Activated T-helper 17 cell treated with anti-CD3 and anti-CD28 coated beads, Interleukin-2, amount 50 U/mL, for 72 hours (primary cell): ENCODE measurements at regions not wholly inside any gene's neighbourhood (a gene's known extent, or its start where the extent isn't known, plus 50 kb on each side); places are given as distances from the start of the nearest gene placed in this dataset.

ENCODE experiments used
- ATAC-seq: fragments of 150-1000 bp; cut with Tn5 transposase; replicated peaks from 2 replicates; pipeline ENCODE4 v1.10.0; 2021; ENCODE audit warnings: mild to moderate bottlenecking, moderate library complexity
- H3K27ac Mint-ChIP-seq: one replicate; pipeline ENCODE4 v1.8.0; 2022; ENCODE audit warnings: mixed read lengths
- H3K27me3 Mint-ChIP-seq: one replicate; pipeline ENCODE4 v1.8.0; 2022; ENCODE audit warnings: mixed read lengths
- H3K36me3 Mint-ChIP-seq: one replicate; pipeline ENCODE4 v1.8.0; 2022; ENCODE audit warnings: low read depth, mild to moderate bottlenecking, mixed read lengths
- H3K4me1 Mint-ChIP-seq: one replicate; pipeline ENCODE4 v1.8.0; 2022; ENCODE audit warnings: mixed read lengths
- H3K4me3 Mint-ChIP-seq: one replicate; pipeline ENCODE4 v1.8.0; 2022; ENCODE audit warnings: mild to moderate bottlenecking, mixed read lengths
- H3K9me3 Mint-ChIP-seq: one replicate; pipeline ENCODE4 v1.8.0; 2022; ENCODE audit warnings: mixed read lengths

- ATAC-seq = no peak
- Mint-ChIP-seq H3K27me3 (no peaks in the 10 kb centered on the region), H3K27ac (no peak overlapping the region), H3K36me3 (no peaks in the 10 kb centered on the region), H3K4me1 (peaks cover 20% of the 10 kb centered on the region), H3K9me3 (no peaks in the 10 kb centered on the region), H3K4me3 (no peak overlapping the region)
Measured at GRCh38 chr5:149441986-149442385, 62.9 kb upstream of the IL17B start.

GRCh38 chr5:149441194-149441753 lies 62.2 kb upstream of the IL17B start:
- ATAC-seq = no peak
- H3K27me3 Mint-ChIP-seq = no peaks in the 10 kb centered on the region
- no peak overlapping the region for H3K4me3 Mint-ChIP-seq
- H3K4me1 Mint-ChIP-seq = peaks cover 20% of the 10 kb centered on the region
- H3K36me3 Mint-ChIP-seq = no peaks in the 10 kb centered on the region
- H3K9me3 Mint-ChIP-seq = no peaks in the 10 kb centered on the region
- H3K27ac Mint-ChIP-seq = no peak overlapping the region

GRCh38 chr5:149439899-149440542 lies 60.9 kb upstream of the IL17B start:
- no peaks in the 10 kb centered on the region for H3K27me3 Mint-ChIP-seq
- H3K4me1 Mint-ChIP-seq = peaks cover 20% of the 10 kb centered on the region
- H3K9me3 Mint-ChIP-seq = no peaks in the 10 kb centered on the region
- H3K27ac Mint-ChIP-seq = peak overlapping the region; percentile 84
- peak; percentile 46 for ATAC-seq
- H3K4me3 Mint-ChIP-seq = peak overlapping the region; percentile 60
- no peaks in the 10 kb centered on the region for H3K36me3 Mint-ChIP-seq

- Mint-ChIP-seq H3K4me3 (no peak overlapping the region), H3K4me1 (peaks cover 20% of the 10 kb centered on the region), H3K36me3 (no peaks in the 10 kb centered on the region), H3K27me3 (no peaks in the 10 kb centered on the region), H3K27ac (no peak overlapping the region), H3K9me3 (no peaks in the 10 kb centered on the region)
- peak; percentile 47 for ATAC-seq
Measured at GRCh38 chr5:149438711-149439132, 59.6 kb upstream of the IL17B start.

GRCh38 chr5:149438281-149438680 lies 59.2 kb upstream of the IL17B start:
- Mint-ChIP-seq H3K4me3 (no peak overlapping the region), H3K27me3 (no peaks in the 10 kb centered on the region), H3K36me3 (no peaks in the 10 kb centered on the region), H3K27ac (no peak overlapping the region), H3K9me3 (no peaks in the 10 kb centered on the region), H3K4me1 (peaks cover 20% of the 10 kb centered on the region)
- ATAC-seq = no peak

DNA sequence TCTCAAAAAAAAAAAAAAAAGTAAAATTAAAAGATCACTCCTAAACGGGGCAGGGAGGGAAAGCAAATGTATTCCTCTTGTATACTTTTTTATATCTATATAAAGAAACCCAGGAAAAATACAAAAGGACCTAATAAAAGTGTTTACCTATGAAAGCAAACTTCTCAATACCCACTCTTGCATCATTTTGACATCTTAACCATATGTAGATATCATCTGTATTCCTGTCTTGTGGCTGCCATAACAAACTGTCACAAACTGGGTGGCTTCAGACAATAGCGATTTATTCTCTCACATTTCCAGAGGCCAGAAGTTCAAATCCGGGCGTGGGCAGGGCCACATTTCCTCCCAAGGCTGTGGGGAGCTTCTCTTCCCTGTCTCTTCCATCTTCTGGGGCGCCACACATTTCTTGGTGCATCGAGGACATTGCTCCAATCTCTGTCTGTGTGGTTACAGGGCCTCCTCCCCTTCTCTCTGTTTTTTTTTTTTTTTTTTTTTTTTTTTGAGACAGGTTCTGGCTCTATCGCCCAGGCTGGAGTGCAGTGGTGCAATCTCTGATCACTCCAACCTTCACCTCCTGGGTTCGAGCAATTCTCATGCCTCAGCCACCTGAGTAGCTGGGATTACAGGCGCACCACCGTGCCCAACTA lies 58.4 kb upstream of the IL17B start:
- Mint-ChIP-seq H3K36me3 (no peaks in the 10 kb centered on the region), H3K9me3 (no peaks in the 10 kb centered on the region), H3K27me3 (no peaks in the 10 kb centered on the region), H3K4me1 (peaks cover 19% of the 10 kb centered on the region), H3K4me3 (no peak overlapping the region), H3K27ac (no peak overlapping the region)
- no peak for ATAC-seq

DNA sequence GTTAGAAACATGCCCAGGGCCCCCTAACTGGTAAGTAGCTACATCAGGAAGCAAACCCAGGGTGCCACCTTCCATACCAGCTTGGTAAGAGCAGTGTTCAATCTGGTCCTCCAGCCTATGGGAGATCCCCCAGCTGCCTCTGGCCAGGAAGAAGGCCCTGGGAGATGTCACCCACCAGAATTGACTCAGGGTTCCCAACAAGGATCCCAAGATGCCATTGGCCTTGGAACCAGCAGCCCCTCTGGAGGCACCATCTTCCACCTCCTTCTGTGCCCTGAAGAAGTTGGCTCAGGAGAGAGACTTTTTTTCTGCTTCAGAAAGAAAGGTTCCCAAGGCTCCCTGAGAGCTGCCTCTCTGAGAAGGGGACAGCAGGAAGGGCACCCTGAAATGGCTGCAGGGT lies 56.6 kb upstream of the IL17B start:
- ATAC-seq = no peak
- Mint-ChIP-seq H3K9me3 (no peaks in the 10 kb centered on the region), H3K36me3 (no peaks in the 10 kb centered on the region), H3K27me3 (no peaks in the 10 kb centered on the region), H3K4me1 (peaks cover 21% of the 10 kb centered on the region), H3K27ac (no peak overlapping the region), H3K4me3 (no peak overlapping the region)

- Mint-ChIP-seq H3K27ac (no peak overlapping the region), H3K4me1 (peaks cover 17% of the 10 kb centered on the region), H3K4me3 (no peak overlapping the region), H3K36me3 (no peaks in the 10 kb centered on the region), H3K27me3 (no peaks in the 10 kb centered on the region), H3K9me3 (no peaks in the 10 kb centered on the region)
- ATAC-seq = no peak
Measured at GRCh38 chr5:149435015-149435376, 55.9 kb upstream of the IL17B start.

DNA sequence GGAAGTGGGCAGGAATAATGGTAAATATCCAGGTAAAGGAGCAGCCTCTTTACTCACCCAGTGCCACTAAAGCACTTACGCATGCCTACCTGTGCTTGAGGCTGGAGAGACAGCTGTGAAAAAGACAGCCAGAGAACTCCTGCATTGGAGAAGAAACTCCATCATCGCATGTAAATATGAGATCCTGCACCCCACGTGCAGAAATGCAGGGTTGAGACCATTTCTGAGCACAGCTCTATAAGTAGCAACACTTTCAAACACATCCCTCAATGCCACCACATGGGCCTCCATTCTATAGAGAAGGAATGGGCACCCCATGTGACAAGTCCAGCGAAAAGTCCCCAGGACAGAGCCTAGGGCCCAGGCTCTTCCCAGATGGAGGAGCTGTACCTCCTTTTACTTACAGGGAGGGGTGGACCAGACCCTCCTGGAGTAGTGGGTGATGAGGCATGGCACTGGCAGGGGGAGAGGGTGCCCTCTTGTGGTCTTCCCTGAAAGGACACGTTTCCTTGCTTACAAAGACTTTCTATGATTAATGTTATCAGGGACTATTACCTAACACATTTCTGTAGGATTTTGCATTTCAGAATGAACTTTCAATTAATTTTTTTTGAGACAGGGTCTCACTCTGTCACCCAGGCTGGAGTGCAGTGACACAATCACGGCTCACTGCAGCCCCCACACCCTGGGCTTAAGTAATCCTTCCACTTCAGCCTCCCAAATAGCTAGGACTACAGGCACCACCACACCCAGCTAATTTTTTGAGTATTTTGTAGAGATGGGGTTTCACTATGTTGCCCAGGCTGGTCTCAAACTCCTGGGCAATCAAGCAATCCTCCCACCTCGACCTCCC lies 55.3 kb upstream of the IL17B start:
- Mint-ChIP-seq H3K4me3 (no peak overlapping the region), H3K27me3 (no peaks in the 10 kb centered on the region), H3K9me3 (no peaks in the 10 kb centered on the region), H3K36me3 (no peaks in the 10 kb centered on the region), H3K4me1 (peaks cover 12% of the 10 kb centered on the region), H3K27ac (no peak overlapping the region)
- peak; percentile 54 for ATAC-seq

GRCh38 chr5:149433524-149434131 lies 54.5 kb upstream of the IL17B start:
- no peak for ATAC-seq
- Mint-ChIP-seq H3K27me3 (no peaks in the 10 kb centered on the region), H3K27ac (no peak overlapping the region), H3K4me3 (no peak overlapping the region), H3K4me1 (peaks cover 8% of the 10 kb centered on the region), H3K36me3 (no peaks in the 10 kb centered on the region), H3K9me3 (no peaks in the 10 kb centered on the region)

- no peaks in the 10 kb centered on the region for H3K27me3 Mint-ChIP-seq
- H3K36me3 Mint-ChIP-seq = no peaks in the 10 kb centered on the region
- ATAC-seq = no peak
- H3K27ac Mint-ChIP-seq = no peak overlapping the region
- H3K4me3 Mint-ChIP-seq = no peak overlapping the region
- H3K4me1 Mint-ChIP-seq = peaks cover 4% of the 10 kb centered on the region
- H3K9me3 Mint-ChIP-seq = no peaks in the 10 kb centered on the region
Measured at GRCh38 chr5:149432911-149433401, 53.9 kb upstream of the IL17B start.

GRCh38 chr5:149432376-149432775 lies 53.3 kb upstream of the IL17B start:
- Mint-ChIP-seq H3K27ac (no peak overlapping the region), H3K4me3 (no peak overlapping the region), H3K4me1 (peaks cover 4% of the 10 kb centered on the region), H3K9me3 (no peaks in the 10 kb centered on the region), H3K27me3 (peaks cover under 1% of the 10 kb centered on the region), H3K36me3 (no peaks in the 10 kb centered on the region)
- no peak for ATAC-seq

DNA sequence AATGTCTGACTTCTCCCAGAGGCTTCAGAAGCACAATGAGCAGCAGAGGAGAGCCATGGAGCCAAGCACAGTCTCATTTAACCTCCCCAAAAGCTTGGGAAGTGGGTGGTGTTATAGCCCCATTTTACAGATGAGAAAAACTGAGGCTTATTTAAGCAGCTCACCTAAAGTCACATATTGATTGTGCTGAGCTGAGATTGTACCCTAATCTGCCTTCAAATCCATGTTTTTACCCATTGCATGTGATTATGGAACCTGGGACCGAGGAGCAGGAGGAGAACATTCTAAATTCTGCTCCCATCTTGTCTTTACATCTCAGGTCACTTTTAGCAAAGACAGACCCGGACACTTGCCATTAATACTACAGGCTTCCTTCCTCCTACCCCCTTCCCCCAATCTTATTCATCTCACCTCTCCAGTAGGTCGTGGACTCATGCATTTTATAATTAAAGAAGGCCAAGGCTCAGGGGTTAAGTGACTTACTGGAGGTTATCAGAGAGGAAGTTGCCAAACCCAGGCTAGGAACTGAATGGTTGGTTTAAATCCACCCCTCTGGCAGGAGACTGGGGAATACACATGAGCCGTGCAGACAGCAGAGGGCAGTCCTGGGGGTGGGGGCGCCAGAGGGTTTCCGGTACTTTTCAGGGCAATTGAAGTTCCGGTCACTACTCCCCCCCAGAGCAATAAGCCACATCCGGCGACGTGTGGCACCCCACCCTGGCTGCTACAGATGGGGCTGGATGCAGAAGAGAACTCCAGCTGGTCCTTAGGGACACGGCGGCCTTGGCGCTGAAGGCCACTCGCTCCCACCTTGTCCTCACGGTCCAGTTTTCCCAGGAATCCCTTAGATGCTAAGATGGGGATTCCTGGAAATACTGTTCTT lies 51.0 kb upstream of the IL17B start:
- Mint-ChIP-seq H3K36me3 (no peaks in the 10 kb centered on the region), H3K27ac (no peak overlapping the region), H3K27me3 (peaks cover 4% of the 10 kb centered on the region), H3K4me3 (no peak overlapping the region), H3K4me1 (peaks cover 4% of the 10 kb centered on the region), H3K9me3 (no peaks in the 10 kb centered on the region)
- ATAC-seq = no peak
